ENCODE measurements at regions not wholly inside any gene's neighbourhood (a gene's known extent, or its start where the extent isn't known, plus 50 kb on each side); places are given as distances from the start of the nearest gene placed in this dataset.

- intact Hi-C loops (cut with micrococcal nuclease) = no loop called here
- Mint-ChIP-seq H3K9me3 (peaks cover 18 to 33% of the 10 kb centered on the region in 2 donors), H3K36me3 (peaks cover 6% of the 10 kb centered on the region), H3K4me1 (no peaks in the 10 kb centered on the region), H3K27me3 (ENCODE audit: low read depth in 2 of 2) (no peaks in the 10 kb centered on the region), H3K27ac (no peak overlapping the region), H3K4me3 (no peak overlapping the region)
- no peak for DNase-seq
- H3K27ac ChIP-seq (ENCODE audit: low read length) = no peak overlapping the region
- H3K36me3 ChIP-seq (ENCODE audit: control insufficient read depth, insufficient read depth, low read length) = no peaks in the 10 kb centered on the region
- WGBS (ENCODE audit: insufficient coverage) = 82% methylated on average over 5 of the region's 5 CpGs
- peaks cover 17% of the 10 kb centered on the region for H3K9me3 ChIP-seq (ENCODE audit: control insufficient read depth, insufficient read depth, low read length)
- ATAC-seq = no peak
- TF ChIP-seq CTCF (IDR thresholded peaks at IDR 0.05) = no peak
- H3K4me1 ChIP-seq (ENCODE audit: control insufficient read depth, insufficient read depth, low read length) = no peaks in the 10 kb centered on the region
- no peaks in the 10 kb centered on the region for H3K27me3 ChIP-seq (ENCODE audit: control insufficient read depth, insufficient read depth, low read length)
- no peak overlapping the region for H3K4me3 ChIP-seq (ENCODE audit: low read length)
Measured at GRCh38 chr2:116098049-116098448, 1655.6 kb downstream of the DPP10 start.

GRCh38 chr2:116109471-116109870 is 1667.0 kb downstream of the DPP10 start:
- H3K27me3 ChIP-seq (ENCODE audit: control insufficient read depth, insufficient read depth, low read length) = no peaks in the 10 kb centered on the region
- H3K9me3 Mint-ChIP-seq = peaks cover 11 to 18% of the 10 kb centered on the region in 2 donors
- H3K36me3 Mint-ChIP-seq = peaks cover 10% of the 10 kb centered on the region
- DNase-seq (no peak), ATAC-seq (no peak)
- no peak overlapping the region for H3K4me3 Mint-ChIP-seq
- H3K4me1 Mint-ChIP-seq = no peaks in the 10 kb centered on the region
- no peaks in the 10 kb centered on the region for H3K4me1 ChIP-seq (ENCODE audit: control insufficient read depth, insufficient read depth, low read length)
- no peaks in the 10 kb centered on the region for H3K27me3 Mint-ChIP-seq (ENCODE audit: low read depth in 2 of 2)
- H3K9me3 ChIP-seq (ENCODE audit: control insufficient read depth, insufficient read depth, low read length) = peaks cover 11% of the 10 kb centered on the region
- no peak overlapping the region for H3K27ac ChIP-seq (ENCODE audit: low read length)
- WGBS (ENCODE audit: insufficient coverage) = no CpG with 5 or more reads among the region's 1 CpG
- intact Hi-C loops (cut with micrococcal nuclease) = no loop called here
- H3K4me3 ChIP-seq (ENCODE audit: low read length) = no peak overlapping the region
- H3K27ac Mint-ChIP-seq = no peak overlapping the region
- TF ChIP-seq CTCF (IDR thresholded peaks at IDR 0.05) = no peak
- no peaks in the 10 kb centered on the region for H3K36me3 ChIP-seq (ENCODE audit: control insufficient read depth, insufficient read depth, low read length)

- no peaks in the 10 kb centered on the region for H3K27me3 Mint-ChIP-seq (ENCODE audit: low read depth in 2 of 2)
- Histone ChIP-seq H3K36me3 (ENCODE audit: control insufficient read depth, insufficient read depth, low read length) (no peaks in the 10 kb centered on the region), H3K4me3 (ENCODE audit: low read length) (no peak overlapping the region), H3K27ac (ENCODE audit: low read length) (no peak overlapping the region), H3K27me3 (ENCODE audit: control insufficient read depth, insufficient read depth, low read length) (no peaks in the 10 kb centered on the region), H3K9me3 (ENCODE audit: control insufficient read depth, insufficient read depth, low read length) (peaks cover 4% of the 10 kb centered on the region), H3K4me1 (ENCODE audit: control insufficient read depth, insufficient read depth, low read length) (no peaks in the 10 kb centered on the region)
- DNase-seq (no peak), ATAC-seq (no peak)
- H3K27ac Mint-ChIP-seq = no peak overlapping the region
- TF ChIP-seq CTCF (IDR thresholded peaks at IDR 0.05) = no peak
- H3K4me1 Mint-ChIP-seq = no peaks in the 10 kb centered on the region
- WGBS (ENCODE audit: insufficient coverage) = no CpG with 5 or more reads among the region's 1 CpG
- intact Hi-C loops (cut with micrococcal nuclease) = no loop called here
- peaks cover 9 to 19% of the 10 kb centered on the region in 2 donors for H3K9me3 Mint-ChIP-seq
- no peak overlapping the region for H3K4me3 Mint-ChIP-seq
- H3K36me3 Mint-ChIP-seq = no peaks in the 10 kb centered on the region
Measured at GRCh38 chr2:116117845-116118244, 1675.4 kb downstream of the DPP10 start.

- H3K27me3 ChIP-seq (ENCODE audit: control insufficient read depth, insufficient read depth, low read length) = no peaks in the 10 kb centered on the region
- no peaks in the 10 kb centered on the region for H3K36me3 ChIP-seq (ENCODE audit: control insufficient read depth, insufficient read depth, low read length)
- no peak overlapping the region for H3K4me3 ChIP-seq (ENCODE audit: low read length)
- H3K4me1 Mint-ChIP-seq = no peaks in the 10 kb centered on the region
- no peaks in the 10 kb centered on the region for H3K27me3 Mint-ChIP-seq (ENCODE audit: low read depth in 2 of 2)
- H3K27ac ChIP-seq (ENCODE audit: low read length) = no peak overlapping the region
- H3K27ac Mint-ChIP-seq = no peak overlapping the region
- peaks cover 2% of the 10 kb centered on the region for H3K9me3 ChIP-seq (ENCODE audit: control insufficient read depth, insufficient read depth, low read length)
- WGBS (ENCODE audit: insufficient coverage) = 87% methylated on average over 10 of the region's 10 CpGs
- peaks cover 9% of the 10 kb centered on the region for H3K36me3 Mint-ChIP-seq
- intact Hi-C loops (cut with micrococcal nuclease) = no loop called here
- H3K9me3 Mint-ChIP-seq = peaks cover 9 to 20% of the 10 kb centered on the region in 2 donors
- DNase-seq (no peak), ATAC-seq (no peak)
- no peak overlapping the region for H3K4me3 Mint-ChIP-seq
- H3K4me1 ChIP-seq (ENCODE audit: control insufficient read depth, insufficient read depth, low read length) = no peaks in the 10 kb centered on the region
- no peak for TF ChIP-seq CTCF (IDR thresholded peaks at IDR 0.05)
Measured at GRCh38 chr2:116132833-116133232, 1681.7 kb upstream of the DDX18 start.

Data from natural killer cell (primary cell).